ENCODE measurements at regions not wholly inside any gene's neighbourhood (a gene's known extent, or its start where the extent isn't known, plus 50 kb on each side); places are given as distances from the start of the nearest gene placed in this dataset.
"Not testable (repeated sequence)": the region's sequence is repeated elsewhere in the genome, so short reads cannot be mapped to it uniquely, and the experiment has no call there.

- TF ChIP-seq, protein P1, sequence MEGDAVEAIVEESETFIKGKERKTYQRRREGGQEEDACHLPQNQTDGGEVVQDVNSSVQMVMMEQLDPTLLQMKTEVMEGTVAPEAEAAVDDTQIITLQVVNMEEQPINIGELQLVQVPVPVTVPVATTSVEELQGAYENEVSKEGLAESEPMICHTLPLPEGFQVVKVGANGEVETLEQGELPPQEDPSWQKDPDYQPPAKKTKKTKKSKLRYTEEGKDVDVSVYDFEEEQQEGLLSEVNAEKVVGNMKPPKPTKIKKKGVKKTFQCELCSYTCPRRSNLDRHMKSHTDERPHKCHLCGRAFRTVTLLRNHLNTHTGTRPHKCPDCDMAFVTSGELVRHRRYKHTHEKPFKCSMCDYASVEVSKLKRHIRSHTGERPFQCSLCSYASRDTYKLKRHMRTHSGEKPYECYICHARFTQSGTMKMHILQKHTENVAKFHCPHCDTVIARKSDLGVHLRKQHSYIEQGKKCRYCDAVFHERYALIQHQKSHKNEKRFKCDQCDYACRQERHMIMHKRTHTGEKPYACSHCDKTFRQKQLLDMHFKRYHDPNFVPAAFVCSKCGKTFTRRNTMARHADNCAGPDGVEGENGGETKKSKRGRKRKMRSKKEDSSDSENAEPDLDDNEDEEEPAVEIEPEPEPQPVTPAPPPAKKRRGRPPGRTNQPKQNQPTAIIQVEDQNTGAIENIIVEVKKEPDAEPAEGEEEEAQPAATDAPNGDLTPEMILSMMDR (IDR thresholded peaks at IDR 0.05): not testable (repeated sequence)
- not testable (repeated sequence) for TF ChIP-seq POLR2A (IDR thresholded peaks at IDR 0.05)
These were observed 271.3 kb downstream of the SV2B start for GRCh38 chr15:91371345-91371744.
